ENCODE measurements at regions not wholly inside any gene's neighbourhood (a gene's known extent, or its start where the extent isn't known, plus 50 kb on each side); places are given as distances from the start of the nearest gene placed in this dataset.
"Not testable (repeated sequence)": the region's sequence is repeated elsewhere in the genome, so short reads cannot be mapped to it uniquely, and the experiment has no call there.

- TF ChIP-seq CTCF, POLR2A, POLR2AphosphoS5 (IDR thresholded peaks at IDR 0.05): not testable (repeated sequence)
These were observed 448.5 kb upstream of the FOXG1 start for GRCh38 chr14:28317890-28318675.

Data from gastroesophageal sphincter (tissue), 3 donors.